ENCODE measurements at regions not wholly inside any gene's neighbourhood (a gene's known extent, or its start where the extent isn't known, plus 50 kb on each side); places are given as distances from the start of the nearest gene placed in this dataset.
"Not testable (repeated sequence)": the region's sequence is repeated elsewhere in the genome, so short reads cannot be mapped to it uniquely, and the experiment has no call there.

DNA sequence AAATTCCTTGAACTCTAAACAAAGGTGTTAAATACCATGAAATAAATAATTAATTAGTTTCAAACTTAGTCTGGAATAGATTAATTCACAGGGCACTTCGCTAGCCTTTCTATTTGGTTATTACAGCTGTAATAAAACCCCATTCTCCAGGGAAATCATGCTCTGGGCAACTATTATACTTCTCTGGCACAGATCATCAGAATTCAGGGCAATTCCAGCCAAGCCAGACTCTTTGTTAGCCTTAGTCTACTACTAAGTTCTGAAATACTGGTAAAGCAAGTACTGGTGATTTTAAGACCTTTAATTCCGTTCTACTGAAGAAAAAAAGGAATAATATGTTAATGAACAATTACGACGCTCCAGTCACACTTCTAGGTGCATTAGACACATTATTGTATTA, 123.4 kb upstream of the PDE1A start:
- no peak for FAIRE-seq

GRCh38 chr2:182552232-182552631, 125.4 kb upstream of the PDE1A start:
- FAIRE-seq = not testable (repeated sequence)

DNA sequence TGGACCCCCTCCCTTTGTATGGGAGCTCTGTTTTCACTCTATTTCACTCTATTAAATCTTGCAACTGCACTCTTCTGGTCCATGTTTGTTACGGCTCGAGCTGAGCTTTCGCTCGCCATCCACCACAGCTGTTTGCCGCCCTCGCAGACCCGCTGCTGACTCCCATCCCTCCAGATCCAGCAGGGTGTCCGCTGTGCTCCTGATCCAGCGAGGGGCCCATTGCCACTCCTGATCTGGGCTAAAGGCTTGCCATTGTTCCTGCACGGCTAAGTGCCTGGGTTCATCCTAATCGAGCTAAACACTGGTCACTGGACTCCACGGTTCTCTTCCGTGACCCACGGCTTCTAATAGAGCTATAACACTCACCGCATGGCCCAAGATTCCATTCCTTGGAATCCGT, 125.9 kb upstream of the PDE1A start:
- not testable (repeated sequence) for FAIRE-seq

- no peak for FAIRE-seq
Observed at GRCh38 chr2:182553483-182553882, 126.6 kb upstream of the PDE1A start.

- FAIRE-seq = no peak
Observed at GRCh38 chr2:182554950-182555349, 128.1 kb upstream of the PDE1A start.

DNA sequence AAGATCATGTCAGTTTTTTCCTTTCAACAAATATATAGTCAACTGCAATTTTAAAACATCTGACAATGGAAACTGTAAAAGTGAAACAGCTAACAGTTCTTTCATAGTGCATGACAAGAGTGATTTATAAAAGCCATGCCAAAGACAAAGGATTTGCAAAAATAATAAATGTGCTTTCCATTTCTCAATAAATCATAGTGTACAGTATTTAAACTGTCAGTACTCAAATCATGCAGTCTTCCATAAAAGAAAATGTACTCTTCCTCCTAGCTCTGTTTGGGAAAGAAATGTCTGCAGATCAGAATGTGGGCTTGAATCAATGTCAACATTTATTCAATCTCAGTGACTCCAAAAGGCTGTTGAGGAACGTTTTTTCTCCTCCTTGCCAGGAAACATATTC, 131.7 kb upstream of the PDE1A start:
- FAIRE-seq = no peak

GRCh38 chr2:182559623-182560022, 132.8 kb upstream of the PDE1A start:
- FAIRE-seq = no peak

GRCh38 chr2:182565911-182566567, 139.2 kb upstream of the PDE1A start:
- FAIRE-seq = no peak

DNA sequence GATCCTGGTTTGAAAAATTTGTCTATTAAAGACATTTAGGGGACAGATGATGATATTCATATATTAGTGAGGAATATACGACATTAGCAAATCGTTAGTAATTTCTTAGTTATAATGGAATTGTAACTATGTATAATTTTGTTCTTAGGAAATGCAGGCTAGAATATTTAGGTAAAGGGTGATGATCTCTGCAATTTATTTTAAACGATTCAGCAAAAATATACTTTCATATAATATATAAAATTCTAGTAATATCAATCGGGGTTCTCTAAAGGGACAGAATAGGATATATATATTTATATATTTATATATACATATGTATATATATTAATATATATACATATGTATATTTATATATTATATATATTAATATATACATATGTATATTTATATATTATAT, 142.5 kb upstream of the DNAJC10 start:
- FAIRE-seq = peak; percentile 70

- no peak for FAIRE-seq
Observed at GRCh38 chr2:182577816-182578215, 138.2 kb upstream of the DNAJC10 start.

DNA sequence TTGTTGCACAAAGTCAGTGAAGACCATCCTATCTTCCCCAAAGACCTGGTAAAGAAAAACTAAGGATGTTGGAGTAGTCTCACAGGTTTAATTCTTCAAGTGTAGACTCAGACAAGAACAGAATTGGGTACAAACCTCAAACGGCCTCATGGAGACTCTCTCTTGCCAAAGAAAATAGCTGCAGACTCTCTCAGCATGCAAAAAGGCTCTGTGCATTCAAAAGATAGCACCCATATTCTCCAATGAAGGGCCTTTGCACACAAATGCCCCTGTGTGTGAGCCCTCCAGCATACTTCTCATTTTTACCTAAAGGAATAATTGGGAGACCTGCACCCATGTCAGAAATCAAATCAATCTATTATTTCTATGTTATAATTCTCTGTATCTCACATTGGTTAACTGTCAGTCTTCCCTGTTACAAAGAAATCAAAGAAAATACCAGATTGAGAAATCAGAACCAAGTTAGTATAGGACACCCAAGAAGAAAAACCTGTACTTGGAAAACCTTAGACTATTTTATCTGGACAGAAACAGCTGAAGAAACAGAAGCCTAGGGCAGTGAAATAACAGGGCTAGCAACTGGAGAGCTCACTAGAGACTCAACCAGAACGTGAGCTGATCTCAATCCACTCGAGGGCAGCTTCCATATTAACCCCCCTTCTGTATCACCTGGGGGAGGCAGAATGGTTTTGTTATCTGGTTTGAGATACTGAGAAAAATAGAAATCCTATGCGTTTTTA, 134.7 kb upstream of the DNAJC10 start:
- no peak for FAIRE-seq

GRCh38 chr2:182584462-182584861, 131.6 kb upstream of the DNAJC10 start:
- FAIRE-seq = no peak

- FAIRE-seq = no peak
Observed at GRCh38 chr2:182585001-182585400, 131.1 kb upstream of the DNAJC10 start.

- no peak for FAIRE-seq
Observed at GRCh38 chr2:182585430-182585829, 130.6 kb upstream of the DNAJC10 start.

- FAIRE-seq = no peak
Observed at GRCh38 chr2:182586426-182586825, 129.6 kb upstream of the DNAJC10 start.

DNA sequence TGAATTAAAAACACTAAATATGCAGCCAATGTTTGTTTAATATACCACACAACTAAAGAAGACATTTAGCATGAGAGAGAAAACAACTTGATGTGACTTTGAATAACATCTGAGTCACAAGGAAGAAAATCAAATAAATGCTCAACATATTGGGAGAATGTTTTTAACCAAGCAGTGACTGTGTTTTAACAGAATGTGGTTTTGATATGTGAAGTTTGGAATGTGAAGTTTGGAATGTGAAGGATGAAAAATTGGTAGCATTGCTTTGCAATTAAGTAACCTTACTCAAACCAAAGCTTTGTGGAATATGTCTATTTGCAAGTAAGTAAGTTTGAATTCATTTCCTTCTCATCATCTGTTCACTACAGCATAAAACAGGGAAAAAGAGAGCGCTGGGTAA, 128.2 kb upstream of the DNAJC10 start:
- FAIRE-seq = no peak

GRCh38 chr2:182589121-182589520, 126.9 kb upstream of the DNAJC10 start:
- no peak for FAIRE-seq

GRCh38 chr2:182591774-182592173, 124.3 kb upstream of the DNAJC10 start:
- FAIRE-seq = no peak

DNA sequence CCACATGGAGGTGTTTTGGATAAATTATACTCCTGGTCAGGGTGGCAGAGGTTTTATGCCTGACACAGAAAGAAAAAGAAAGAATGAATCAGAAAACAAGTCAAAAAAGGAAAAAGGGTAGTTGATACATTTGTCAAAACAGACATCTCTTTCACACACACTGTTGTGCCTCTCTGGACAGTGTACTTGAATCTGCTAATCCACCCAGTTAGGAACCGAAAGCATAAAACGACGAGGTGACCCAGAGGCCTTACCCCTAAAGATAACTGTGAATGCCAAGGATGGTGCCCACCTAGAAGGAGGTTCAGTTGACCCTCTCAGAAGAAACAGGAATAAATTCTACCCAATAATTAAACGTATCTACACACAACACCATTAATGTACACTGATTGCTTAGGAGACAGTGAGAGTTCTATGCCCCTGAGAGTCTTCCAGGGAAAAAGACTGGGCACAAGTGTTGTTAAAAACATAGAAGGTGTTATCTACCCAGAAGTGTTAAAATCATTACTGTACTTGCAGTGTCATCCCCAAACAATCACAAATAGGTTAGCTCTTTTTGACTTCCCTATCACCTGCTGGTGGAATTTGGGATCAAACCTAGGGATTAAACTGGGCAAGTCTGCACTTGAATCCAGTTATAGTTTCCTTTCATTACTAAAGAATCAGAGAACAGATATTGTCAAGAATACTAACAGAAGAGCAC, 123.2 kb upstream of the DNAJC10 start:
- FAIRE-seq = no peak

DNA sequence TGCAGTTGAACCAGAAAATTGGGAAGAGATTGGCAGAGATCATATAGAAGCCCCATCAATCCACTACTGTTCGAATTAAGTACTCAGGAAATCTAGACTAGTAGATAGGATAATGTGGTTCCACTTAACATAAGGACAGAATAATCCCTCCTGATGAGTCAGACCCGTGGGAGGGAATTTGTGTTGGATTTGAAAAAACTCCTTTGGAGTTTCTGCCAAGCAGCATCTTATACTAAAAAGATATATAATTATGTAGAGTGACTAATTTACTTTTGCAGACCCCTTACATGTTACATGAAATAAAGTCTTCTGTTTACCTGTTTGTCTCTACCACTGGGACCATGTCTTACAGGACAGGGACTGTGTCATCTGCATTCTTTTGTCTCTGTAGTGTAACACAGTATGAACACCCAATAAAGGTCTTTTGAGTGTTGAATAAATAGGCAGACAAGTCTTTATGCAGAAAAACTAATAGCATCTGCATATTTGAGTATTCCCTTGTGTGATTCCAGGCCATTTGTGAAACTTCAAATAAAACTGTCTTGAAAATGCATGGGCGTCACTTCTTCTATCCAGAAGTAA, 122.6 kb upstream of the DNAJC10 start:
- no peak for FAIRE-seq

DNA sequence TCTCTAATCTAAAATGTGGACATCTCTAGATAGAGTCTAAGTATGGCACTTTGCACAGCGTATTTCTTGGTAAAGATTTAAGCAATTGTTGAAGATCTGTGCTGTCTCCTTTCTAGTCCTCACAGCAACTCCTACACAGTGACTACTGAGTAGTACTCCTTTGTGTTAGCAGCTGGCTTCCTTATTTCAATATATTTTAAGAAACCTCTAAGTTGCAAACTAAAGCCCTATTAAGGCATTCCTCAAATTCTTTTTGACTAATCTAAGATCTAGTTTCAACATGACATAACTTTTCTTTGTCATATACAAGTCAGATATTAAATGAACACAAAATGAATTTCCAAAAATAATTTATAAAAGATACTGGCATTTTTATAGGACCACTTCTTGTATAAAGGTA, 121.8 kb upstream of the DNAJC10 start:
- no peak for FAIRE-seq

- FAIRE-seq = no peak
Observed at GRCh38 chr2:182595650-182596049, 120.4 kb upstream of the DNAJC10 start.

DNA sequence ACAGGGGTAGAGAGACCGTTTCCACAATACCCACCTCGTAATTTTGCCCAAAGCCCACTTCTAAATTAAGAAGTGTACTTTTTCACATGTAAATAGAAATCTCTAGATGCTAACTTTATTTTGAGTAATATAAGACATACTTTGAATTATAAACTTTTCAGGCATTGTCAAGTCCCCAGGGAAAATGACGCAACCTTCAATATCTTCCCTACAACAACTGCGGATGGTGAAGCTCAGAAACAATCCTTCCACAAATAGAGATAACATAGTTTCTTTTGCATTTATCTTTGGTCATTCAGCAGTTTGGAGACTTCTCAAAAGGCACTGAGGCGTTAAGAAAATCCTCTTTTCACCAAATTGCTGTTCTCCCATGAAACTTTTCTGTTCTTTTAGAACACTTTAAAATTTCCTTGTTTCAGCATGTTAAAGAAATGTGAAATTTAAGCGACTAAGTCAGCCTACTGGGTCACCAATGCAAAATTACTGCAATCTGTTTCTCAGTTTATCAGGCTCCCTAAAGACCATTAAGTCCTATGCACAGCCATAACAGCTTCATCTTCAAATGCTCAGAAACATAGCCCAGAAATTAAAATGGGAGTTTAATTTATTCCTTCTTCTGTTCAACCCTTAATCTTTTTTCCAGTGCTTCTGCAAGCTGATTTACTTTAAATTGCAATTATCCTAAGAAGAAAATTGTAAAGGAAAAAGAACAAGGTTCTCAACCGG, 118.3 kb upstream of the DNAJC10 start:
- FAIRE-seq = no peak
